ENCODE measurements at regions not wholly inside any gene's neighbourhood (a gene's known extent, or its start where the extent isn't known, plus 50 kb on each side); places are given as distances from the start of the nearest gene placed in this dataset.

GRCh38 chr12:124422142-124422569 is 127.3 kb downstream of the RFLNA start:
- peak; percentile 57 for DNase-seq (ENCODE audit: low read depth)
- TF ChIP-seq CTCF (IDR thresholded peaks at IDR 0.05; ENCODE audit: insufficient read depth, low read depth, low read length, missing control alignments), result no peak
- no peak overlapping the region for H3K4me3 ChIP-seq (ENCODE audit: low read length)

- TF ChIP-seq CTCF (IDR thresholded peaks at IDR 0.05; ENCODE audit: insufficient read depth, low read depth, low read length, missing control alignments), result no peak
- H3K4me3 ChIP-seq (ENCODE audit: low read length), result no peak overlapping the region
- no peak for DNase-seq (ENCODE audit: low read depth)
Observed at GRCh38 chr12:124420996-124421674, 126.2 kb downstream of the RFLNA start.

- no peak for DNase-seq (ENCODE audit: low read depth)
- no peak overlapping the region for H3K4me3 ChIP-seq (ENCODE audit: low read length)
- TF ChIP-seq CTCF (IDR thresholded peaks at IDR 0.05; ENCODE audit: insufficient read depth, low read depth, low read length, missing control alignments), result no peak
Observed at GRCh38 chr12:124420041-124420995, 125.4 kb downstream of the RFLNA start.

- no peak for TF ChIP-seq CTCF (IDR thresholded peaks at IDR 0.05; ENCODE audit: insufficient read depth, low read depth, low read length, missing control alignments)
- no peak for DNase-seq (ENCODE audit: low read depth)
Observed at GRCh38 chr12:124419292-124420040, 124.6 kb downstream of the RFLNA start.

GRCh38 chr12:124418791-124419190 is 123.9 kb downstream of the RFLNA start:
- no peak for TF ChIP-seq CTCF (IDR thresholded peaks at IDR 0.05; ENCODE audit: insufficient read depth, low read depth, low read length, missing control alignments)
- no peak for DNase-seq (ENCODE audit: low read depth)
- no peak overlapping the region for H3K4me3 ChIP-seq (ENCODE audit: low read length)

More at GRCh38 chr12:124419292-124420040, 124.6 kb downstream of the RFLNA start:
- no peak overlapping the region for H3K4me3 ChIP-seq (ENCODE audit: low read length)

- TF ChIP-seq CTCF (IDR thresholded peaks at IDR 0.05; ENCODE audit: insufficient read depth, low read depth, low read length, missing control alignments), result no peak
- no peak overlapping the region for H3K4me3 ChIP-seq (ENCODE audit: low read length)
- no peak for DNase-seq (ENCODE audit: low read depth)
Observed at GRCh38 chr12:124418156-124418555, 123.3 kb downstream of the RFLNA start.

All from epithelial cell of esophagus (primary cell).